ENCODE measurements at regions not wholly inside any gene's neighbourhood (a gene's known extent, or its start where the extent isn't known, plus 50 kb on each side); places are given as distances from the start of the nearest gene placed in this dataset.

DNA sequence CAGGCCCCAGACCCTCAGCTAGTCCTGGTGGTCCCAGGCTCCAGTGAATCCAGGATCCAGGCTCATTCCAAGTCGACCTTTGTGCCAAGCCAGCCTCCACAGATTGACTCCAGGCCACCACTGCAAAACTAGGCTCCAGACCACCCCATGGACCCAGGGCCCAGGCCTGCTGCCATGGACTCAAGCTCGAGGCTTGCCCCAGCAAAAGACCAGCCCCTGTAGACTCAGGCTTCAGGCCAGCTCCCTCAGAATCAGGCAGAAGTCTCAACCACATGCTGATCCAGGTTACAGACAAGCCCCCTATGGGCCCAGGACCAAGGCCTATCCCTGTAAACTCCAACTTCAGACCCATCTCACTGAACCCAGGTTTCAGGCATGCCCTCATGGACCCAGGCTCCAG is 692.4 kb downstream of the PCDH19 start:
- TF ChIP-seq RNF2 (IDR thresholded peaks at IDR 0.05; ENCODE audit: borderline replicate concordance, low read depth), result no peak
- TF ChIP-seq, protein P1, sequence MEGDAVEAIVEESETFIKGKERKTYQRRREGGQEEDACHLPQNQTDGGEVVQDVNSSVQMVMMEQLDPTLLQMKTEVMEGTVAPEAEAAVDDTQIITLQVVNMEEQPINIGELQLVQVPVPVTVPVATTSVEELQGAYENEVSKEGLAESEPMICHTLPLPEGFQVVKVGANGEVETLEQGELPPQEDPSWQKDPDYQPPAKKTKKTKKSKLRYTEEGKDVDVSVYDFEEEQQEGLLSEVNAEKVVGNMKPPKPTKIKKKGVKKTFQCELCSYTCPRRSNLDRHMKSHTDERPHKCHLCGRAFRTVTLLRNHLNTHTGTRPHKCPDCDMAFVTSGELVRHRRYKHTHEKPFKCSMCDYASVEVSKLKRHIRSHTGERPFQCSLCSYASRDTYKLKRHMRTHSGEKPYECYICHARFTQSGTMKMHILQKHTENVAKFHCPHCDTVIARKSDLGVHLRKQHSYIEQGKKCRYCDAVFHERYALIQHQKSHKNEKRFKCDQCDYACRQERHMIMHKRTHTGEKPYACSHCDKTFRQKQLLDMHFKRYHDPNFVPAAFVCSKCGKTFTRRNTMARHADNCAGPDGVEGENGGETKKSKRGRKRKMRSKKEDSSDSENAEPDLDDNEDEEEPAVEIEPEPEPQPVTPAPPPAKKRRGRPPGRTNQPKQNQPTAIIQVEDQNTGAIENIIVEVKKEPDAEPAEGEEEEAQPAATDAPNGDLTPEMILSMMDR (IDR thresholded peaks at IDR 0.05), result no peak
- no peak for TF ChIP-seq NFE2L2 (conservative IDR thresholded peaks at IDR 0.05; ENCODE audit: low read length)
- no peak for TF ChIP-seq HOXB13 (CRISPR knock-in tag; IDR thresholded peaks at IDR 0.05; ENCODE audit: low read depth)
- TF ChIP-seq, protein P2, sequence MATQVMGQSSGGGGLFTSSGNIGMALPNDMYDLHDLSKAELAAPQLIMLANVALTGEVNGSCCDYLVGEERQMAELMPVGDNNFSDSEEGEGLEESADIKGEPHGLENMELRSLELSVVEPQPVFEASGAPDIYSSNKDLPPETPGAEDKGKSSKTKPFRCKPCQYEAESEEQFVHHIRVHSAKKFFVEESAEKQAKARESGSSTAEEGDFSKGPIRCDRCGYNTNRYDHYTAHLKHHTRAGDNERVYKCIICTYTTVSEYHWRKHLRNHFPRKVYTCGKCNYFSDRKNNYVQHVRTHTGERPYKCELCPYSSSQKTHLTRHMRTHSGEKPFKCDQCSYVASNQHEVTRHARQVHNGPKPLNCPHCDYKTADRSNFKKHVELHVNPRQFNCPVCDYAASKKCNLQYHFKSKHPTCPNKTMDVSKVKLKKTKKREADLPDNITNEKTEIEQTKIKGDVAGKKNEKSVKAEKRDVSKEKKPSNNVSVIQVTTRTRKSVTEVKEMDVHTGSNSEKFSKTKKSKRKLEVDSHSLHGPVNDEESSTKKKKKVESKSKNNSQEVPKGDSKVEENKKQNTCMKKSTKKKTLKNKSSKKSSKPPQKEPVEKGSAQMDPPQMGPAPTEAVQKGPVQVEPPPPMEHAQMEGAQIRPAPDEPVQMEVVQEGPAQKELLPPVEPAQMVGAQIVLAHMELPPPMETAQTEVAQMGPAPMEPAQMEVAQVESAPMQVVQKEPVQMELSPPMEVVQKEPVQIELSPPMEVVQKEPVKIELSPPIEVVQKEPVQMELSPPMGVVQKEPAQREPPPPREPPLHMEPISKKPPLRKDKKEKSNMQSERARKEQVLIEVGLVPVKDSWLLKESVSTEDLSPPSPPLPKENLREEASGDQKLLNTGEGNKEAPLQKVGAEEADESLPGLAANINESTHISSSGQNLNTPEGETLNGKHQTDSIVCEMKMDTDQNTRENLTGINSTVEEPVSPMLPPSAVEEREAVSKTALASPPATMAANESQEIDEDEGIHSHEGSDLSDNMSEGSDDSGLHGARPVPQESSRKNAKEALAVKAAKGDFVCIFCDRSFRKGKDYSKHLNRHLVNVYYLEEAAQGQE (IDR thresholded peaks at IDR 0.05), result no peak
- no peak for TF ChIP-seq POLR2A (IDR thresholded peaks at IDR 0.05; ENCODE audit: low read length)
- TF ChIP-seq MAFK (IDR thresholded peaks at IDR 0.05; ENCODE audit: partially characterized antibody), result no peak
- no peak for TF ChIP-seq SREBF2 (IDR thresholded peaks at IDR 0.05)
- TF ChIP-seq SMC3 (IDR thresholded peaks at IDR 0.05), result no peak
- no peak for TF ChIP-seq JUNB (IDR thresholded peaks at IDR 0.05)

Measured in A549 (cell line).